ENCODE measurements at regions not wholly inside any gene's neighbourhood (a gene's known extent, or its start where the extent isn't known, plus 50 kb on each side); places are given as distances from the start of the nearest gene placed in this dataset.
"Not testable (repeated sequence)": the region's sequence is repeated elsewhere in the genome, so short reads cannot be mapped to it uniquely, and the experiment has no call there.

- no peak for DNase-seq (ENCODE audit: low read depth)
Measured at GRCh38 chr15:38745126-38745525, 180.5 kb upstream of the RASGRP1 start.

- no peak for DNase-seq (ENCODE audit: low read depth)
Measured at GRCh38 chr15:38745626-38746025, 181.0 kb upstream of the RASGRP1 start.

- DNase-seq (ENCODE audit: low read depth), result no peak
Measured at GRCh38 chr15:38746211-38746610, 181.6 kb upstream of the RASGRP1 start.

GRCh38 chr15:38748710-38749109, 184.1 kb upstream of the RASGRP1 start:
- DNase-seq (ENCODE audit: low read depth), result no peak

- DNase-seq (ENCODE audit: low read depth), result no peak
Measured at GRCh38 chr15:38750786-38751185, 186.2 kb upstream of the RASGRP1 start.

GRCh38 chr15:38755718-38756117, 191.1 kb upstream of the RASGRP1 start:
- no peak for DNase-seq (ENCODE audit: low read depth)

- no peak for DNase-seq (ENCODE audit: low read depth)
Measured at GRCh38 chr15:38756441-38756840, 191.8 kb upstream of the RASGRP1 start.

GRCh38 chr15:38758043-38758442, 193.4 kb upstream of the RASGRP1 start:
- DNase-seq (ENCODE audit: low read depth), result no peak

- no peak for DNase-seq (ENCODE audit: low read depth)
Measured at GRCh38 chr15:38761681-38762080, 197.1 kb upstream of the RASGRP1 start.

- DNase-seq (ENCODE audit: low read depth), result no peak
Measured at GRCh38 chr15:38768970-38769369, 204.4 kb upstream of the RASGRP1 start.

GRCh38 chr15:38769492-38769891, 204.9 kb upstream of the RASGRP1 start:
- DNase-seq (ENCODE audit: low read depth), result no peak

- DNase-seq (ENCODE audit: low read depth), result not testable (repeated sequence)
Measured at GRCh38 chr15:38774076-38774475, 209.5 kb upstream of the RASGRP1 start.

- no peak for DNase-seq (ENCODE audit: low read depth)
Measured at GRCh38 chr15:38781196-38781595, 216.6 kb upstream of the RASGRP1 start.

GRCh38 chr15:38782156-38782555, 217.5 kb upstream of the RASGRP1 start:
- DNase-seq (ENCODE audit: low read depth), result no peak

- DNase-seq (ENCODE audit: low read depth), result no peak
Measured at GRCh38 chr15:38788918-38789317, 224.3 kb upstream of the RASGRP1 start.

- DNase-seq (ENCODE audit: low read depth), result no peak
Measured at GRCh38 chr15:38789566-38789965, 225.0 kb upstream of the RASGRP1 start.

- DNase-seq (ENCODE audit: low read depth), result no peak
Measured at GRCh38 chr15:38793206-38793810, 228.7 kb upstream of the RASGRP1 start.

GRCh38 chr15:38795471-38796245, 231.0 kb upstream of the RASGRP1 start:
- DNase-seq (ENCODE audit: low read depth), result no peak

- DNase-seq (ENCODE audit: low read depth), result no peak
Measured at GRCh38 chr15:38796589-38796988, 232.0 kb upstream of the RASGRP1 start.

GRCh38 chr15:38797506-38797905, 232.9 kb upstream of the RASGRP1 start:
- not testable (repeated sequence) for DNase-seq (ENCODE audit: low read depth)

- DNase-seq (ENCODE audit: low read depth), result not testable (repeated sequence)
Measured at GRCh38 chr15:38799202-38799601, 234.6 kb upstream of the RASGRP1 start.

- no peak for DNase-seq (ENCODE audit: low read depth)
Measured at GRCh38 chr15:38809621-38810020, 245.0 kb upstream of the RASGRP1 start.

- no peak for DNase-seq (ENCODE audit: low read depth)
Measured at GRCh38 chr15:38810686-38811085, 246.1 kb upstream of the RASGRP1 start.

GRCh38 chr15:38814254-38814653, 249.6 kb upstream of the RASGRP1 start:
- not testable (repeated sequence) for DNase-seq (ENCODE audit: low read depth)
